ENCODE measurements at regions not wholly inside any gene's neighbourhood (a gene's known extent, or its start where the extent isn't known, plus 50 kb on each side); places are given as distances from the start of the nearest gene placed in this dataset.
"Not testable (repeated sequence)": the region's sequence is repeated elsewhere in the genome, so short reads cannot be mapped to it uniquely, and the experiment has no call there.

- intact Hi-C loops (cut with DNase I, micrococcal nuclease) = no loop called here
- H3K36me3 ChIP-seq (ENCODE audit: insufficient read depth, low read length) = no peaks in the 10 kb centered on the region
- H3K27me3 Mint-ChIP-seq = no peaks in the 10 kb centered on the region
- no peak overlapping the region for H3K4me3 Mint-ChIP-seq
- no peak overlapping the region for H3K27ac ChIP-seq (ENCODE audit: low read depth in 1 of 2, low read length in 2 of 2)
- CTCF ChIA-PET = no interaction called here
- H3K27me3 ChIP-seq (ENCODE audit: control insufficient read depth in 1 of 2, insufficient read depth in 2 of 2, low read length in 2 of 2) = no peaks in the 10 kb centered on the region
- no peaks in the 10 kb centered on the region for H3K36me3 Mint-ChIP-seq (ENCODE audit: low read depth)
- H3K9me3 ChIP-seq (ENCODE audit: control insufficient read depth in 1 of 2, insufficient read depth in 1 of 2, low read length in 2 of 2) = no peaks in the 10 kb centered on the region
- no peaks in the 10 kb centered on the region for H3K4me1 Mint-ChIP-seq (ENCODE audit: low read depth)
- TF ChIP-seq CTCF (IDR thresholded peaks at IDR 0.05) = no peak
- H3K9me3 Mint-ChIP-seq = peaks cover 5% of the 10 kb centered on the region
- no peak overlapping the region for H3K4me3 ChIP-seq (ENCODE audit: low read length)
- no peak overlapping the region for H3K27ac Mint-ChIP-seq
- POLR2A ChIA-PET = no interaction called here
- ATAC-seq (ENCODE audit: poor library complexity) = no peak
- no peaks in the 10 kb centered on the region for H3K4me1 ChIP-seq (ENCODE audit: insufficient read depth, low read length)
- DNase-seq = no peak
These were observed 111.4 kb downstream of the POU4F1 start for GRCh38 chr13:78491978-78492377.

GRCh38 chr13:78490225-78490624 lies 113.1 kb downstream of the POU4F1 start:
- H3K27ac ChIP-seq (ENCODE audit: low read depth in 1 of 2, low read length in 2 of 2); H3K4me3 ChIP-seq (ENCODE audit: low read length); DNase-seq; H3K4me3 Mint-ChIP-seq; H3K27me3 Mint-ChIP-seq; CTCF ChIA-PET; H3K36me3 Mint-ChIP-seq (ENCODE audit: low read depth); H3K4me1 Mint-ChIP-seq (ENCODE audit: low read depth); H3K27ac Mint-ChIP-seq; H3K4me1 ChIP-seq (ENCODE audit: insufficient read depth, low read length); H3K27me3 ChIP-seq (ENCODE audit: control insufficient read depth in 1 of 2, insufficient read depth in 2 of 2, low read length in 2 of 2); H3K9me3 ChIP-seq (ENCODE audit: control insufficient read depth in 1 of 2, insufficient read depth in 1 of 2, low read length in 2 of 2); ATAC-seq (ENCODE audit: poor library complexity); H3K9me3 Mint-ChIP-seq; H3K36me3 ChIP-seq (ENCODE audit: insufficient read depth, low read length); intact Hi-C loops (cut with DNase I, micrococcal nuclease); POLR2A ChIA-PET: not testable (repeated sequence)

GRCh38 chr13:78487707-78488106 lies 115.6 kb downstream of the POU4F1 start:
- CTCF ChIA-PET = interaction anchor here (0.5 kb wide), 1 partner anchor 57 kb away, joined by 3 read pairs; no protein-coding TSS in a partner anchor

More at GRCh38 chr13:78487707-78488106, 115.6 kb downstream of the POU4F1 start:
- H3K27me3 Mint-ChIP-seq = peaks cover 8% of the 10 kb centered on the region
- no peak overlapping the region for H3K27ac Mint-ChIP-seq
- no peaks in the 10 kb centered on the region for H3K27me3 ChIP-seq (ENCODE audit: control insufficient read depth in 1 of 2, insufficient read depth in 2 of 2, low read length in 2 of 2)
- H3K9me3 ChIP-seq (ENCODE audit: control insufficient read depth in 1 of 2, insufficient read depth in 1 of 2, low read length in 2 of 2) = no peaks in the 10 kb centered on the region
- no peak overlapping the region for H3K27ac ChIP-seq (ENCODE audit: low read depth in 1 of 2, low read length in 2 of 2)
- no peaks in the 10 kb centered on the region for H3K4me1 ChIP-seq (ENCODE audit: insufficient read depth, low read length)
- POLR2A ChIA-PET = no interaction called here
- H3K4me3 ChIP-seq (ENCODE audit: low read length) = no peak overlapping the region
- H3K36me3 Mint-ChIP-seq (ENCODE audit: low read depth) = no peaks in the 10 kb centered on the region
- DNase-seq = no peak
- H3K4me3 Mint-ChIP-seq = no peak overlapping the region
- H3K9me3 Mint-ChIP-seq = peaks cover 8% of the 10 kb centered on the region
- no peaks in the 10 kb centered on the region for H3K4me1 Mint-ChIP-seq (ENCODE audit: low read depth)
- no peak for ATAC-seq (ENCODE audit: poor library complexity)
- intact Hi-C loops (cut with DNase I, micrococcal nuclease) = no loop called here
- no peaks in the 10 kb centered on the region for H3K36me3 ChIP-seq (ENCODE audit: insufficient read depth, low read length)
- TF ChIP-seq CTCF (IDR thresholded peaks at IDR 0.05) = no peak

Data from CD4-positive, alpha-beta T cell (primary cell).